ENCODE measurements at regions not wholly inside any gene's neighbourhood (a gene's known extent, or its start where the extent isn't known, plus 50 kb on each side); places are given as distances from the start of the nearest gene placed in this dataset.

GRCh38 chr2:217114117-217114516 is 254.3 kb upstream of the TNP1 start:
- no peak for DNase-seq (ENCODE audit: low spot score)
- H3K4me3 ChIP-seq: no peak overlapping the region
- no peak for TF ChIP-seq CTCF (IDR thresholded peaks at IDR 0.05)
- no peak overlapping the region for H3K27ac ChIP-seq

GRCh38 chr2:217113491-217113890 is 253.6 kb upstream of the TNP1 start:
- no peak overlapping the region for H3K27ac ChIP-seq
- TF ChIP-seq CTCF (IDR thresholded peaks at IDR 0.05): no peak
- no peak overlapping the region for H3K4me3 ChIP-seq
- DNase-seq (ENCODE audit: low spot score): no peak

GRCh38 chr2:217110550-217110949 is 250.7 kb upstream of the TNP1 start:
- no peak for TF ChIP-seq CTCF (IDR thresholded peaks at IDR 0.05)
- no peak for DNase-seq (ENCODE audit: low spot score)

GRCh38 chr2:217108575-217109027 is 248.7 kb upstream of the TNP1 start:
- H3K27ac ChIP-seq: no peak overlapping the region
- no peak for TF ChIP-seq CTCF (IDR thresholded peaks at IDR 0.05)
- no peak for DNase-seq (ENCODE audit: low spot score)
- H3K4me3 ChIP-seq: no peak overlapping the region

More at GRCh38 chr2:217110550-217110949, 250.7 kb upstream of the TNP1 start:
- Histone ChIP-seq H3K27ac (no peak overlapping the region), H3K4me3 (no peak overlapping the region)

GRCh38 chr2:217108086-217108485 is 248.2 kb upstream of the TNP1 start:
- H3K4me3 ChIP-seq: no peak overlapping the region
- no peak overlapping the region for H3K27ac ChIP-seq
- TF ChIP-seq CTCF (IDR thresholded peaks at IDR 0.05): no peak
- DNase-seq (ENCODE audit: low spot score): no peak

- no peak for TF ChIP-seq CTCF (IDR thresholded peaks at IDR 0.05)
- H3K27ac ChIP-seq: no peak overlapping the region
- no peak overlapping the region for H3K4me3 ChIP-seq
- no peak for DNase-seq (ENCODE audit: low spot score)
Observed at GRCh38 chr2:217107480-217107879, 247.6 kb upstream of the TNP1 start.

GRCh38 chr2:217106650-217107014 is 246.8 kb upstream of the TNP1 start:
- Histone ChIP-seq H3K4me3 (no peak overlapping the region), H3K27ac (peak overlapping the region; percentile 62 to 88)
- peak; percentile 23 for TF ChIP-seq CTCF (IDR thresholded peaks at IDR 0.05)
- no peak for DNase-seq (ENCODE audit: low spot score)

All from coronary artery (tissue), 2 donors.